Astrocyte (in vitro differentiated cells and primary cell): ENCODE measurements at regions not wholly inside any gene's neighbourhood (a gene's known extent, or its start where the extent isn't known, plus 50 kb on each side); places are given as distances from the start of the nearest gene placed in this dataset.

Experiments used
- DNase-seq: peaks from one replicate; pipeline ENCODE4 v3.0.0-alpha.2; 2010; ENCODE audit warnings: low read depth
- FAIRE-seq: peaks from 2 replicates; lab custom pipeline; 2011; peaks lifted over from hg19 to GRCh38; lab: Jason Lieb, UNC
- H2AFZ ChIP-seq: 2 replicates; pipeline ENCODE4 v1.6.0; 2012; ENCODE audit warnings: low read depth, low read length, inconsistent platforms
- H3K27ac ChIP-seq: 2 replicates; pipeline ENCODE4 v1.5.1; 2011; ENCODE audit warnings: low read depth, low read length, inconsistent platforms
- H3K27me3 ChIP-seq: 2 replicates; pipeline ENCODE4 v1.6.0; 2011; ENCODE audit warnings: low read length, inconsistent platforms; ENCODE audit not compliant: insufficient read depth
- H3K36me3 ChIP-seq: 2 replicates; pipeline ENCODE4 v1.5.1; 2011; ENCODE audit warnings: low read length, inconsistent platforms; ENCODE audit not compliant: insufficient read depth
- H3K4me1 ChIP-seq: 2 replicates; pipeline ENCODE4 v1.5.1; 2011; ENCODE audit warnings: low read length, inconsistent platforms; ENCODE audit not compliant: insufficient read depth
- H3K4me2 ChIP-seq: 2 replicates; pipeline ENCODE4 v1.6.0; 2012; ENCODE audit warnings: low read length, inconsistent platforms
- H3K4me3 ChIP-seq: 2 replicates; pipeline ENCODE4 v1.5.1; 2011; ENCODE audit warnings: low read depth, mild to moderate bottlenecking, low read length, inconsistent platforms; ENCODE audit not compliant: insufficient read depth
- H3K79me2 ChIP-seq: 2 replicates; pipeline ENCODE4 v1.6.0; 2012; ENCODE audit warnings: mild to moderate bottlenecking, low read length, inconsistent platforms; ENCODE audit not compliant: insufficient read depth
- H3K9ac ChIP-seq: 2 replicates; pipeline ENCODE4 v1.6.0; 2012; ENCODE audit warnings: mild to moderate bottlenecking, low read length, inconsistent platforms
- H3K9me3 ChIP-seq: 2 replicates; pipeline ENCODE4 v1.5.1; 2012; ENCODE audit warnings: low read depth, mild to moderate bottlenecking, low read length, inconsistent platforms; ENCODE audit not compliant: insufficient read depth
- H4K20me1 ChIP-seq: 2 replicates; pipeline ENCODE4 v1.6.0; 2012; ENCODE audit warnings: low read length, inconsistent platforms; ENCODE audit not compliant: insufficient read depth
- H3K27ac Mint-ChIP-seq: one replicate; pipeline ENCODE4 v1.8.0; 2021; ENCODE audit warnings: mild to moderate bottlenecking, mixed read lengths; ENCODE audit not compliant: unreplicated experiment
- H3K27me3 Mint-ChIP-seq: one replicate; pipeline ENCODE4 v1.8.0; 2021; ENCODE audit warnings: low read depth, mixed read lengths; ENCODE audit not compliant: unreplicated experiment
- H3K36me3 Mint-ChIP-seq: one replicate; pipeline ENCODE4 v1.8.0; 2021; ENCODE audit warnings: low read depth, mixed read lengths; ENCODE audit not compliant: unreplicated experiment
- H3K4me1 Mint-ChIP-seq: one replicate; pipeline ENCODE4 v1.8.0; 2021; ENCODE audit warnings: low read depth, mixed read lengths; ENCODE audit not compliant: unreplicated experiment
- H3K4me3 Mint-ChIP-seq: one replicate; pipeline ENCODE4 v1.8.0; 2021; ENCODE audit warnings: mild to moderate bottlenecking, moderate library complexity, mixed read lengths; ENCODE audit not compliant: unreplicated experiment
- H3K9me3 Mint-ChIP-seq: one replicate; pipeline ENCODE4 v1.8.0; 2021; ENCODE audit warnings: mild to moderate bottlenecking, mixed read lengths; ENCODE audit not compliant: unreplicated experiment
- EZH2 ChIP-seq: IDR thresholded peaks from 2 replicates; pipeline ENCODE4 v1.6.1; 2012; ENCODE audit warnings: mild to moderate bottlenecking, low read length, inconsistent platforms; ENCODE audit not compliant: insufficient read depth
- TF ChIP-seq, protein P1 (sequence below): IDR thresholded peaks from 2 replicates; pipeline ENCODE4 v1.5.1; 2011; ENCODE audit warnings: low read depth, mild to moderate bottlenecking, inconsistent platforms, low read length, moderate library complexity; ENCODE audit not compliant: insufficient read depth

DNA sequence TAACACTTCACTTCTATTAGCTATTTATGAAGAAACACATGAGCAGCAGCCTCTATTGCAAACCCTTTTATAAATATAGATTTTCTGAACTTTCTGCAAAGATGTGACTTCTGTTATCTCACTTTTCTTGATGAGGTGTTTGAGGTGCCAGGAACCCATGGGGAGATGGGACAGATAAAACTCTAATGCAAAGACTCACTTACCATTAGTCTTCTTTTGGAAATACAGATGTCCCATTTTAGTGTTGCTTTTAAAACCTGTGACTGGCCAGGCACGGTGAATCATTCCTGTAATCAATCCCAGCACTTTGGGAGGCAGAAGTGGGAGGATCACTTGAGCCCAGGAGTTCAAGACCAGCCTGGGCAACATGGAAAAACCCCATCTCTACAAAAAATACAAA lies 171.3 kb upstream of the GAS1 start:
- Histone ChIP-seq H3K27ac (no peak overlapping the region), H3K4me1 (peaks cover 5% of the 10 kb centered on the region), H3K4me2 (no peak overlapping the region), H3K4me3 (no peak overlapping the region), H3K79me2 (no peaks in the 10 kb centered on the region), H2AFZ (no peak overlapping the region), H3K9me3 (no peaks in the 10 kb centered on the region), H3K9ac (no peak overlapping the region), H3K36me3 (no peaks in the 10 kb centered on the region), H3K27me3 (no peaks in the 10 kb centered on the region), H4K20me1 (no peaks in the 10 kb centered on the region)
- H3K4me3 Mint-ChIP-seq = no peak overlapping the region
- DNase-seq = no peak
- H3K27me3 Mint-ChIP-seq = peaks cover 4% of the 10 kb centered on the region
- H3K36me3 Mint-ChIP-seq = no peaks in the 10 kb centered on the region
- TF ChIP-seq EZH2 = no peak
- TF ChIP-seq, protein P1, sequence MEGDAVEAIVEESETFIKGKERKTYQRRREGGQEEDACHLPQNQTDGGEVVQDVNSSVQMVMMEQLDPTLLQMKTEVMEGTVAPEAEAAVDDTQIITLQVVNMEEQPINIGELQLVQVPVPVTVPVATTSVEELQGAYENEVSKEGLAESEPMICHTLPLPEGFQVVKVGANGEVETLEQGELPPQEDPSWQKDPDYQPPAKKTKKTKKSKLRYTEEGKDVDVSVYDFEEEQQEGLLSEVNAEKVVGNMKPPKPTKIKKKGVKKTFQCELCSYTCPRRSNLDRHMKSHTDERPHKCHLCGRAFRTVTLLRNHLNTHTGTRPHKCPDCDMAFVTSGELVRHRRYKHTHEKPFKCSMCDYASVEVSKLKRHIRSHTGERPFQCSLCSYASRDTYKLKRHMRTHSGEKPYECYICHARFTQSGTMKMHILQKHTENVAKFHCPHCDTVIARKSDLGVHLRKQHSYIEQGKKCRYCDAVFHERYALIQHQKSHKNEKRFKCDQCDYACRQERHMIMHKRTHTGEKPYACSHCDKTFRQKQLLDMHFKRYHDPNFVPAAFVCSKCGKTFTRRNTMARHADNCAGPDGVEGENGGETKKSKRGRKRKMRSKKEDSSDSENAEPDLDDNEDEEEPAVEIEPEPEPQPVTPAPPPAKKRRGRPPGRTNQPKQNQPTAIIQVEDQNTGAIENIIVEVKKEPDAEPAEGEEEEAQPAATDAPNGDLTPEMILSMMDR = no peak
- no peak overlapping the region for H3K27ac Mint-ChIP-seq
- H3K4me1 Mint-ChIP-seq = peaks cover 5% of the 10 kb centered on the region
- no peaks in the 10 kb centered on the region for H3K9me3 Mint-ChIP-seq
- no peak for FAIRE-seq

DNA sequence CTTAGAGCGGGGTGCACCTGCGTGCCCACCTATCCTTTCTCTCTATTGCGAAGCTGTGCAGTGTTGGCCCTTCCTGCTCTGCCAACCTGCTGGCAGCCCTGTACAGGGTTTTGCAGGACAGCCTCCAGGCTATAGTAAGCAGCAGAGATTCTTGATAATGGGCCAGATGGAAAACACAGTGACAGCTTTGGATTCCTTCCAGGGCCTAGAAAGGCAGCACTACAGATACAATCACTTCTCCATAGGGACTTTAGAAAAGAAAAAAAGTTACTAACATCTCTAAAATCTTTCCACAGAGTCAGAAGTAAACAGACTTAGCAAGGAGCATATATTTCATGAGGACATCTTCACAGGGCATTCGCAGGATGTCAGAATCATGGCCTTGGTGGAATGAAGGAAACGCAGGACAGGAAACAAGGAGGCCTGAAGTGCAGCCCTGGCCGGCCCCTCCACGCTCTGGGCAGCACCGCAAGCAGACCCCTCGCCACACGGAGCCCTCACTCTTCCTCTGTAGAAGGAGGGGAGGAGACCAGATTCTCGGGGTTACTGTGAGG lies 172.1 kb upstream of the GAS1 start:
- no peaks in the 10 kb centered on the region for H3K27me3 ChIP-seq
- H3K36me3 ChIP-seq = no peaks in the 10 kb centered on the region
- H3K27ac ChIP-seq = no peak overlapping the region
- Mint-ChIP-seq H3K9me3 (no peaks in the 10 kb centered on the region), H3K27me3 (peaks cover 4% of the 10 kb centered on the region), H3K27ac (no peak overlapping the region), H3K4me1 (peaks cover 5% of the 10 kb centered on the region), H3K4me3 (no peak overlapping the region), H3K36me3 (no peaks in the 10 kb centered on the region)
- no peaks in the 10 kb centered on the region for H3K9me3 ChIP-seq
- peak overlapping the region; percentile 4 for H3K4me2 ChIP-seq
- FAIRE-seq (peak; percentile 78), DNase-seq (peak; percentile 45)
- H3K4me1 ChIP-seq = peaks cover 5% of the 10 kb centered on the region
- H3K9ac ChIP-seq = no peak overlapping the region
- no peak overlapping the region for H3K4me3 ChIP-seq
- TF ChIP-seq, protein P1 = no peak
- no peak for TF ChIP-seq EZH2
- peak overlapping the region; percentile 41 for H2AFZ ChIP-seq
- H4K20me1 ChIP-seq = no peaks in the 10 kb centered on the region
- H3K79me2 ChIP-seq = no peaks in the 10 kb centered on the region

DNA sequence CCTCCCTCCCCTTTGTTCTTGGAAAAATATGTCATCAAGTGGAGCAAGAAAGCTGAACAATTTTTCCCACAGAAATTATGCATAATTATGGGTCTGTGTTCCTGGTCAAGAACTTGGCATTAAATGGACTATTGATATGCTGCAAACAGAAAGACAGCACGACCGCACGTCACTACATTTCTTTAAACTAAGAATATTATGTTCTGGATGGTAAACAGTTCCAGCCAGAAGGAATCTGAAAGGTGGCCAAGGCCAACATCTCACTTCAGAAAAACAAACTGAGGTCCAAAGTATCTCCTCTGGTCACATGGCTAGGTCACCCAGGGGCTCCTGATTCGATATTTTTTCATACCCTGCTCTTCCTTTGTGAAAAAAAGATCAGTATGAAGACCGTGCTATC lies 173.3 kb upstream of the GAS1 start:
- FAIRE-seq = no peak
- no peak for TF ChIP-seq EZH2
- TF ChIP-seq, protein P1 = no peak
- H4K20me1 ChIP-seq = no peaks in the 10 kb centered on the region
- no peak overlapping the region for H2AFZ ChIP-seq
- no peaks in the 10 kb centered on the region for H3K27me3 ChIP-seq
- DNase-seq = no peak
- H3K27me3 Mint-ChIP-seq = peaks cover 4% of the 10 kb centered on the region
- no peak overlapping the region for H3K27ac ChIP-seq
- no peaks in the 10 kb centered on the region for H3K36me3 ChIP-seq
- H3K9ac ChIP-seq = no peak overlapping the region
- no peaks in the 10 kb centered on the region for H3K9me3 Mint-ChIP-seq
- no peaks in the 10 kb centered on the region for H3K79me2 ChIP-seq
- no peak overlapping the region for H3K4me3 Mint-ChIP-seq
- H3K4me1 Mint-ChIP-seq = peaks cover 5% of the 10 kb centered on the region
- peaks cover 5% of the 10 kb centered on the region for H3K4me1 ChIP-seq
- H3K4me3 ChIP-seq = no peak overlapping the region
- H3K27ac Mint-ChIP-seq = no peak overlapping the region
- H3K36me3 Mint-ChIP-seq = no peaks in the 10 kb centered on the region
- no peak overlapping the region for H3K4me2 ChIP-seq
- H3K9me3 ChIP-seq = no peaks in the 10 kb centered on the region
